BJ (cell line): ENCODE measurements at regions not wholly inside any gene's neighbourhood (a gene's known extent, or its start where the extent isn't known, plus 50 kb on each side); places are given as distances from the start of the nearest gene placed in this dataset.
"Not testable (repeated sequence)": the region's sequence is repeated elsewhere in the genome, so short reads cannot be mapped to it uniquely, and the experiment has no call there.

Experiments
- CTCF ChIA-PET: fragments of 350-600 bp; formaldehyde crosslinking; extraction: SDS; loops from one replicate; lab custom pipeline; 2021; ENCODE audit warnings: antibody characterized with exemption, inconsistent platforms; lab: Yijun Ruan, JAX
- POLR2A ChIA-PET: fragments of 300-600 bp; sonication (Branson Sonifier 250); formaldehyde crosslinking; extraction: SDS; loops from one replicate; lab custom pipeline; 2021; ENCODE audit warnings: antibody characterized with exemption; lab: Charles Lee
- DNase-seq: peaks from one replicate; pipeline ENCODE4 v3.0.0-alpha.2; 2011; ENCODE audit warnings: low read depth
- H3K27me3 ChIP-seq: 2 replicates; pipeline ENCODE4 v1.6.0; 2011; ENCODE audit warnings: low read length; ENCODE audit not compliant: control insufficient read depth, insufficient read depth
- H3K36me3 ChIP-seq: 2 replicates; pipeline ENCODE4 v1.5.1; 2011; ENCODE audit warnings: low read length; ENCODE audit not compliant: control insufficient read depth, insufficient read depth
- H3K4me3 ChIP-seq: 2 replicates; pipeline ENCODE4 v1.5.1; 2011; ENCODE audit warnings: low read depth, mild to moderate bottlenecking, control low read depth, low read length
- CTCF ChIP-seq: IDR thresholded peaks from 2 replicates; pipeline ENCODE4 v1.5.1; 2011; ENCODE audit warnings: low read depth, mild to moderate bottlenecking, control low read depth, inconsistent platforms, low read length, moderate library complexity; ENCODE audit not compliant: insufficient read depth

GRCh38 chr13:54492995-54493394 lies 1464.4 kb downstream of the OLFM4 start:
- CTCF ChIA-PET, result no interaction called here
- Histone ChIP-seq H3K36me3 (no peaks in the 10 kb centered on the region), H3K27me3 (no peaks in the 10 kb centered on the region), H3K4me3 (no peak overlapping the region)
- DNase-seq, result no peak
- TF ChIP-seq CTCF, result no peak
- POLR2A ChIA-PET, result no interaction called here

- no peak for TF ChIP-seq CTCF
- ChIA-PET CTCF (no interaction called here), POLR2A (no interaction called here)
These were observed 1482.8 kb downstream of the OLFM4 start for GRCh38 chr13:54511366-54511765.

DNA sequence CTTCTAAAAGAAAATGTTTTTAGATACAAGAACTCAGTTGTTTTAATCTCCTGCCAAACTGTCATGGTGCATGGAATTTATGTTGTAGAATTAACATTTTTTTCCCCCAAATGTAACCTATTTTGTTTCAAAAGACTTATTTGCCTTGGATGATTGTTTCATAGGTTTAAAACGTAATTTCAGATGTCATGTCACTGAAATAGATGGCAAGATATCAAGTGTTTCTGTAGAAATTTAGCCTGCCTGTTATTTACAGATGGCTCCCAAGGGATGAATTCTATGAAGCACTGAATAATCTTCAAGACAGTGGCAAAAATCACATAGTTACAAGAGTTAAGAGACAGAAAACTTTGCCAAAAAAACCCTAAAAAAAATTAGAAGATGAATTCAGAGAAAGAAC lies 1484.6 kb downstream of the OLFM4 start:
- ChIA-PET POLR2A (no interaction called here), CTCF (no interaction called here)
- no peak for TF ChIP-seq CTCF
- no peak for DNase-seq
- no peak overlapping the region for H3K4me3 ChIP-seq
- H3K27me3 ChIP-seq, result no peaks in the 10 kb centered on the region
- no peaks in the 10 kb centered on the region for H3K36me3 ChIP-seq

More at GRCh38 chr13:54511366-54511765, 1482.8 kb downstream of the OLFM4 start:
- no peak overlapping the region for H3K4me3 ChIP-seq
- no peaks in the 10 kb centered on the region for H3K27me3 ChIP-seq
- DNase-seq, result no peak
- H3K36me3 ChIP-seq, result no peaks in the 10 kb centered on the region

DNA sequence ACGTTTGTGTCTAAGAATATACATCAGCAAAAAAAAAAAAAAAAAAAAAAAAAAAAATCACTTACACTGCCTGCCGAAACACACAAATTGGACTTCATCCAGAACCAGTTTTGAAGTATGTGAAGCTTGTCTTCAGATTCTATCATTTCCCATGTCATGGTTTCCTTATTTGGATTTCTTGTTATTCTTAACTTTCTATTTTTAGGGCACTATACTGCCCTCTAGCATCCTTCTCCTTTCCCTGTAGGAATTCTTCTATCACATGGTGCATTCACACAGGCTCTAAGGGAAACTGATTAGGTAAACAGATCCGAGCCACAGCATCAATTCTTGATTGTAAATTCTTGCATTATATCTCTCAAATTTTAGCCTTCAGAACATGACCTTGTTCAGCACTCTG lies 1507.5 kb downstream of the OLFM4 start:
- H3K27me3 ChIP-seq, result no peaks in the 10 kb centered on the region
- CTCF ChIA-PET, result no interaction called here
- H3K4me3 ChIP-seq, result no peak overlapping the region
- POLR2A ChIA-PET, result no interaction called here
- no peak for DNase-seq
- no peaks in the 10 kb centered on the region for H3K36me3 ChIP-seq
- TF ChIP-seq CTCF, result no peak

DNA sequence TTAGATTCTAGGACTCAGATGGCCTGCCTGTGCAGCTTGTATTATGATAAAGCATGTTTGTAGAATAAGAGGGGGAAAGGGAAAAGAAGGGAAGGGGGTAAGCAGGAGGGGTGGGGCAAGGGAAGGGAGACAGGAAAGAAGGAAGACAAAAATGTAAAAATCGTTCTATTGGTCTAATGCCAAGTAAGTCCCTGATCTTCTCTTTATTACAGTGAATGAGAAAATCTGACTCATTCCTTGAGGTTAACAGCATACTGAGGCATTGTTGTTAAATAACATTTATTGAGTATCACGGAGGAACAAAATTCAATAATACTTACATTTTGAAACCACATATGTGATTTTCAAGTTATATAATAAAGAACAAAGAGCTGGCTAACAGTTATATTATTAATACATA lies 1534.7 kb downstream of the OLFM4 start:
- no peak overlapping the region for H3K4me3 ChIP-seq
- TF ChIP-seq CTCF, result no peak
- no peak for DNase-seq
- ChIA-PET POLR2A (no interaction called here), CTCF (no interaction called here)
- no peaks in the 10 kb centered on the region for H3K36me3 ChIP-seq
- no peaks in the 10 kb centered on the region for H3K27me3 ChIP-seq

DNA sequence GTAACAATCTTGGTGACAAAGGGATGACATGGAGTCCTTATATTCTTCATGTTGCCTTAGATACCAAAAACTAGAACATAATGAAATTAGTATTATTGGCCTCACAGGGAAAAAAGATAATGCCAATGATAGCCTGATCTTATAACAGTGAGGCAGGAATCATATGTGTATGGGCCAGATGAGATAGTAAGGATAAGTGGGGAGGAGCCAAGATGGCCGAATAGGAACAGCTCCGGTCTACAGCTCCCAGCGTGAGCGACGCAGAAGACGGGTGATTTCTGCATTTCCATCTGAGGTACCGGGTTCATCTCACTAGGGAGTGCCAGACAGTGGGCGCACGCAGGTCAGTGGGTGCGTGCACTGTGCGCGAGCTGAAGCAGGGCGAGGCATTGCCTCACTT lies 1543.4 kb downstream of the OLFM4 start:
- DNase-seq, CTCF ChIA-PET, POLR2A ChIA-PET: not testable (repeated sequence)

More for the DNA sequence above, 1543.4 kb downstream of the OLFM4 start:
- not testable (repeated sequence) for H3K4me3 ChIP-seq, H3K27me3 ChIP-seq, H3K36me3 ChIP-seq
